H7 (cell line): ENCODE measurements at regions not wholly inside any gene's neighbourhood (a gene's known extent, or its start where the extent isn't known, plus 50 kb on each side); places are given as distances from the start of the nearest gene placed in this dataset.

Experiments used
- DNase-seq: peaks from one replicate; pipeline ENCODE4 v3.0.0; 2012
- H3K27me3 ChIP-seq: 2 replicates; pipeline ENCODE4 v1.6.0; 2011; ENCODE audit warnings: mild to moderate bottlenecking, low read length; ENCODE audit not compliant: control insufficient read depth, insufficient read depth
- H3K36me3 ChIP-seq: replicated peaks from 2 replicates; pipeline ENCODE4 v1.5.1; 2011; ENCODE audit warnings: low read length; ENCODE audit not compliant: control insufficient read depth, insufficient read depth
- H3K4me3 ChIP-seq: 2 replicates; pipeline ENCODE4 v1.5.1; 2011; ENCODE audit warnings: low read depth, mild to moderate bottlenecking, control low read depth, low read length, moderate library complexity; ENCODE audit not compliant: insufficient read depth

DNA sequence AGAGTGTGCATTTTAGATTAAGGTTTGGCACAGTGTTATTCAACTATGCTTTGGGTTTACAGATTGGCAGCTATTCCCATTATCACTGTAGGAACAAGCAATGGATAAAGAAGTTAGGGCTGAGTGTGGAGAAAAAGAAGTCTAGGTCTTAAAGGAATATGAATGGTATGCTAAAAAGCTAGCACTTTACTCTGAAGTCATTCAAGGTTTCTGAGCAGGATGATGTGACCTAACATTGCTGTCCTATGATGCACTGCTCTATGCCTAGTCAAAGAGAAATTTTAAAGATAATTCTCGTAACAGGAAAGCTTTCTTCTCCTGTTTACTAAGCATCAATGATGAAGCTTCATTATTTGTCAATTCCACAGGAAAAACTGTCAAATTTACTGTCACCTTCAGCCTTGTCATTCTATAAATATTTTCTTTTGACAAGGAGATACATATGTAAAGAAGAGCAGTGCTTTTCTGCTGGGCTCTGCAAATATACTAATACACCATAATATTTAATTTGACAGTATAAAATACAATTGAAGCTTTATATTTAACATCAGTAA is 476.1 kb upstream of the PTPRD start:
- DNase-seq, result no peak
- no peaks in the 10 kb centered on the region for H3K27me3 ChIP-seq

DNA sequence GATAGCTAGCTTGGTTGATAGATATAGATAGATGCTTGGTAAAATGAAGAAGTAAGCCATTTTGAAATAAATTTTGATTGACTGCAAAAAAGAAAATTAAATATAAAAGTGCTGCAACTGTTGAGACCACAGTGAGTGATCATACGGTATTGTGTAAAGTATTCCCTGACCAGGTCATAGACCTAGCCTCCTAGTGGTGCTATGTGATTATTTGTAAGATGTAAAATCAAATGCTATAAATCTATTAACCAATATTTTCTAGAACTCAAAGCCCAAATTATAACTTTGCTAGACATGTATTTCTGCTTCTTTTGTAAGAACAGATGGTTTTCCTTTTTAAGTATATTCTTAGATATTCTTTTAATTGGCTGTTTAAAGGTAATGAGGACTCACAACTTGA is 480.2 kb upstream of the PTPRD start:
- peak; percentile 10 for DNase-seq
- H3K27me3 ChIP-seq, result no peaks in the 10 kb centered on the region
- H3K36me3 ChIP-seq, result no peaks in the 10 kb centered on the region
- H3K4me3 ChIP-seq, result no peak overlapping the region

More for the DNA sequence above, 476.1 kb upstream of the PTPRD start:
- Histone ChIP-seq H3K4me3 (no peak overlapping the region), H3K36me3 (no peaks in the 10 kb centered on the region)

DNA sequence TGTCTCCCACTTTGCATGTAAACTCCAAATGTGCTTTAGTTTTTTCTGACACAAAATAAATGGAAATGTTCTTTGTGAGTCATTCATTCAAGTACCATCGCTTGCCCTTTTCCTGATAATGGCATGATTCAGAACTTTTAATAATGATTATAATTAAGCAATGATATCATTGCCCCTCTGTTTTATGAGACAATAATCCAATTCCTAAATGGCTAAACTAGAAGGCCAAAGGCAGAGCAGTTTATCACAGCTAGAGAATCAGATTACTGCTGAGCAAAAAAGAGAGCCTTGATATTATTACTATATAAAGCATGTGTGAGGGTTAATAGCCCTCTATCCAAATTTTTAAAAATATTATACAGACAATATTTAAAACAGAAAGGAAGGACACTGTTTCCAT is 484.2 kb upstream of the PTPRD start:
- H3K27me3 ChIP-seq, result no peaks in the 10 kb centered on the region
- H3K36me3 ChIP-seq, result no peaks in the 10 kb centered on the region
- no peak overlapping the region for H3K4me3 ChIP-seq
- DNase-seq, result no peak

DNA sequence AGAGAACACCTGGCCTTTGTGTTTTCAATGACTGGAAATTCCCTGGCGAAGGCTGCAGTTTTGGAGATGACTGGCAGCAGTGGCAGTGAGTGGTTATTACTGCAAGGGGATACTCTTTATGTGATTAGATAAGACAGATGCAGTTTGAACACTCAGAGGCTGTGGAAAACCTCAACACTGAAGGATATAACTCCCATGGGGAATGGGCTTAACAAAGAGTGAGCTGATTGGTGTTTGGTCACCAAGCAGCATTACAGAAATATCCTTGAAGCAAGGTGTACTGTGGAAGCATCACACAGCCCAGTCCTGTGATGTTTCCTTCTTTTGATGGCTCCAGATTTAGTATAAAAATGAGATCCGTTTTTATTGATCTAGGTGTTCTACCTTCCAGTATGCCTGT is 490.7 kb upstream of the PTPRD start:
- Histone ChIP-seq H3K36me3 (no peaks in the 10 kb centered on the region), H3K4me3 (no peak overlapping the region), H3K27me3 (no peaks in the 10 kb centered on the region)
- no peak for DNase-seq

- no peak for DNase-seq
- Histone ChIP-seq H3K4me3 (no peak overlapping the region), H3K36me3 (no peaks in the 10 kb centered on the region), H3K27me3 (no peaks in the 10 kb centered on the region)
Measured at GRCh38 chr9:11107196-11107595, 494.4 kb upstream of the PTPRD start.

DNA sequence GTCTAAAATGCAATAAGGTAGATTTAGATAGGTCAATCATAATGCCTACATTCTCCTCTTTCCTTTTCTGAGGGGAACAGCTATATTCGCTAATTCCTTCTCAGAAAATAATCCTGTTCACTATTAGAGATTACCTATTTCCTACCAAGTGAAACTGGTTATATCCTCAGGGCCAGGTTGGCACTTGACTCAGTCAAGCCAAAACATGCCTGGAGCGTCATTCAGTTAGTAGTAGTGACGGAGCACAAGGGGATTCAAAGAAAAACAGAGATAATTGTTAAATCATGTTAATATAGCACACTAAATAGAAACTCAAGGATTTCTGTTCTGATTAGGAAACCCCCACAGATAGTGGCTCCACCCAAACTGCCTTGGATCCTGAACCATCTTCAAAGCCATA is 515.4 kb upstream of the PTPRD start:
- no peaks in the 10 kb centered on the region for H3K27me3 ChIP-seq
- DNase-seq, result no peak
- no peak overlapping the region for H3K4me3 ChIP-seq
- H3K36me3 ChIP-seq, result no peaks in the 10 kb centered on the region

DNA sequence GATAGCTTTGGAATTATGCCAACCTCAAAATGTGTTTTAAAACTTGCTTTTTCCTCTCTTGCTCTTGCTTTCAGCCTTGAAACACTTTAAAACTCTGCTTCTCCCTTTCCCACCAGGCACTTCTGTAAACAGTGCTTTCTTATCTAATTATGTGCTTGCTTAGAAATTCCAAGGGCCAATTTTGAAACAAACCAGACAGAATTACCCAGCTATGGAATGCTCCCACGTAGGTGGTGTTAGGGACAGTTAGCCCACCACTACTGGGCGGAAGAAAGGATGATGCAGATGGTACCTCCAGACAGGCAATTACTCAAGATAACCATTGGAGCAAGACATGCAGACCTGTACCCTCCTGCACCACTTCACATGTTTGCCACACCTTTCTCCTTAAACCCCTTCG is 523.0 kb upstream of the PTPRD start:
- H3K27me3 ChIP-seq, result no peaks in the 10 kb centered on the region
- H3K36me3 ChIP-seq, result no peaks in the 10 kb centered on the region
- no peak overlapping the region for H3K4me3 ChIP-seq
- no peak for DNase-seq

- no peak for DNase-seq
- H3K36me3 ChIP-seq, result no peaks in the 10 kb centered on the region
- H3K4me3 ChIP-seq, result no peak overlapping the region
- no peaks in the 10 kb centered on the region for H3K27me3 ChIP-seq
Measured at GRCh38 chr9:11141357-11141756, 528.6 kb upstream of the PTPRD start.

DNA sequence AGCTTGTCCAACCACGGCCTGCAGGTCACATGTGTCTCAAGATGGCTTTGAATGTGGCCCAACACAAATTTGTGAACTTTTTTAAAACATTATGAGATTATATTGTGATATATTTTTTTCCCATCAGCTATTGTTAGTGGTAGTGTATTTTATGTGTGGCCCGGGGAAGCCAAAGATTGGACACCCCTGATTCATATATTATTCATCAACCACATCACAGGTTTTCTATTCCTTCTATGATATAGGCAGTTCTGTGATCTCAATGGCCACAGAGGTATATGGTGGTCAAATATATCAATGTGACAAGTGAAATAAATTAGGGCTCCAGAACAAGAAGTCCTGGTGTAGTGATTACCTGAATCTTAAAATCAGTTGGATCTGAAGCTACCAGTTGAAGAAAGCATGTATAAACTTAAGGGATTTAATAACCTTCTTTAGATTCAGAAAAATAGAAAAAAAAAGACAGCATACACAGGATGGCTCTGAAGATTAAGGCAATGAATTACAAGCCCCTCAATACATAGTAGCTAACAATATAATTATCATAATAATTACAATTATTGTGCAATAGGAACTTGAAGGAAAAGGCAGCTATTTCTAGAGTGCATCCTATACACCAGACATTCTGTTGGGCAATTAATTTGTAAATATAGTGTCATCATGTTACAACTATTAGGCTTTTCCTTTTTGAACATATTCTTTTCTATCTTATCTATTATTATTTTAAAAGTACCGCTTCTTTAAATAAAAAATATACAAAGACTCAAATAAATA is 530.4 kb upstream of the PTPRD start:
- H3K4me3 ChIP-seq, result no peak overlapping the region
- no peaks in the 10 kb centered on the region for H3K27me3 ChIP-seq
- no peak for DNase-seq
- H3K36me3 ChIP-seq, result no peaks in the 10 kb centered on the region

DNA sequence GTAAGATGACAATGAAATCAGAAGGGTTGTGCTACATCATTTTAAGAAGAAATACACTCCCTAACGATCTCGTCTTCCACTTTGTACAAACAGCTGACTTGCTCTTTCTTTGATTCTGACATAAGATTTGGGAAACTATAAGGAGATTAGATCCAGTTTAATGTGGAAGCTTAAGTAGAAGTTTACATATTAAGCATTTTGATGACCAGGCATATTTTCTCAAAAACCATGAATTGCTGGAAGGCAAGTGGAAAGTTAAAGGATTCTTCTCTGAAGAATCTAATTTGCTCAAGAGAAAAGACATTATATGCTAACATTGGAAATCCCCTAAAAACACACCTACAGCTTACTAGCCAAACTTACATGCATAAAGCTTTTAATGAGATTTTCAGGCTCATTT is 531.9 kb upstream of the PTPRD start:
- Histone ChIP-seq H3K36me3 (no peaks in the 10 kb centered on the region), H3K4me3 (no peak overlapping the region), H3K27me3 (no peaks in the 10 kb centered on the region)
- no peak for DNase-seq

DNA sequence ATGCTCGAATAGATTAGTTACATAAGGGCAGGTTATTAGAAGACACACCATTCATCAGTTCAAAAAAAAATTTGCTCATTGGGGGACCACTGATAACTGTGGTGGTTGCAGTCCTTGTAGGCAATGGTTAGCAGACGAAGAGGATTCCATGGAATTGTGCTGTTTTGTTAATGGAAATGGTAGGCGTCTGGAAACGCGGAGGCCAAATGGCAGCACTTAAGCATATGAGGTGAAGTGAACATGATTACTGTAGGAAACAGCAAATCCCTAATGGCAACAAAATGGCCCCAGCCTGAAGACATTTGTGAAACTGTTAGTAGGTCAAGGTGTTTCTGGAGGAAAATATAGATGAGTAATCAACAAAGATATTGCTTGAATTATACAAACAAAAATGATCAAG is 535.4 kb upstream of the PTPRD start:
- Histone ChIP-seq H3K4me3 (no peak overlapping the region), H3K27me3 (no peaks in the 10 kb centered on the region), H3K36me3 (no peaks in the 10 kb centered on the region)
- no peak for DNase-seq

GRCh38 chr9:11149065-11149464 is 536.3 kb upstream of the PTPRD start:
- Histone ChIP-seq H3K27me3 (no peaks in the 10 kb centered on the region), H3K4me3 (no peak overlapping the region), H3K36me3 (no peaks in the 10 kb centered on the region)
- DNase-seq, result peak; percentile 3

- DNase-seq, result no peak
- no peaks in the 10 kb centered on the region for H3K27me3 ChIP-seq
- H3K4me3 ChIP-seq, result no peak overlapping the region
- no peaks in the 10 kb centered on the region for H3K36me3 ChIP-seq
Measured at GRCh38 chr9:11158063-11158462, 545.3 kb upstream of the PTPRD start.

- DNase-seq, result no peak
- H3K36me3 ChIP-seq, result no peaks in the 10 kb centered on the region
- no peaks in the 10 kb centered on the region for H3K27me3 ChIP-seq
- no peak overlapping the region for H3K4me3 ChIP-seq
Measured at GRCh38 chr9:11158676-11159075, 545.9 kb upstream of the PTPRD start.

GRCh38 chr9:11159318-11159862 is 546.6 kb upstream of the PTPRD start:
- DNase-seq, result no peak
- no peaks in the 10 kb centered on the region for H3K36me3 ChIP-seq
- H3K27me3 ChIP-seq, result no peaks in the 10 kb centered on the region
- no peak overlapping the region for H3K4me3 ChIP-seq
